ENCODE measurements at regions not wholly inside any gene's neighbourhood (a gene's known extent, or its start where the extent isn't known, plus 50 kb on each side); places are given as distances from the start of the nearest gene placed in this dataset.

- intact Hi-C loops (cut with DNase I): no loop called here
- H3K27me3 ChIP-seq: no peaks in the 10 kb centered on the region
- no peaks in the 10 kb centered on the region for H3K9me3 ChIP-seq
- no peak for ATAC-seq
- H3K4me1 ChIP-seq: no peaks in the 10 kb centered on the region
- no peak overlapping the region for H3K4me3 ChIP-seq
- H3K36me3 ChIP-seq: no peaks in the 10 kb centered on the region
- DNase-seq: no peak
- TF ChIP-seq CTCF (IDR thresholded peaks at IDR 0.05): no peak
- no peak overlapping the region for H3K27ac ChIP-seq
These were observed 125.1 kb downstream of the RAP2A start for GRCh38 chr13:97559030-97559429.

GRCh38 chr13:97559981-97560380 is 126.0 kb downstream of the RAP2A start:
- H3K27me3 ChIP-seq: no peaks in the 10 kb centered on the region
- H3K4me3 ChIP-seq: no peak overlapping the region
- no peak for ATAC-seq

GRCh38 chr13:97561182-97561581 is 127.2 kb downstream of the RAP2A start:
- no peaks in the 10 kb centered on the region for H3K27me3 ChIP-seq
- no peak for TF ChIP-seq CTCF (IDR thresholded peaks at IDR 0.05)
- ATAC-seq (no peak), DNase-seq (no peak)
- H3K27ac ChIP-seq: no peak overlapping the region
- no peaks in the 10 kb centered on the region for H3K9me3 ChIP-seq
- H3K4me3 ChIP-seq: no peak overlapping the region
- H3K36me3 ChIP-seq: no peaks in the 10 kb centered on the region
- intact Hi-C loops (cut with DNase I): no loop called here
- no peaks in the 10 kb centered on the region for H3K4me1 ChIP-seq

More at GRCh38 chr13:97559981-97560380, 126.0 kb downstream of the RAP2A start:
- Histone ChIP-seq H3K27ac (no peak overlapping the region), H3K9me3 (no peaks in the 10 kb centered on the region), H3K36me3 (no peaks in the 10 kb centered on the region), H3K4me1 (no peaks in the 10 kb centered on the region)
- DNase-seq: no peak
- TF ChIP-seq CTCF (IDR thresholded peaks at IDR 0.05): no peak
- intact Hi-C loops (cut with DNase I): no loop called here

GRCh38 chr13:97562962-97563361 is 129.0 kb downstream of the RAP2A start:
- DNase-seq (no peak), ATAC-seq (no peak)
- intact Hi-C loops (cut with DNase I): no loop called here
- TF ChIP-seq CTCF (IDR thresholded peaks at IDR 0.05): no peak
- H3K4me1 ChIP-seq: no peaks in the 10 kb centered on the region
- no peaks in the 10 kb centered on the region for H3K36me3 ChIP-seq
- no peak overlapping the region for H3K27ac ChIP-seq
- no peaks in the 10 kb centered on the region for H3K9me3 ChIP-seq
- H3K4me3 ChIP-seq: no peak overlapping the region
- no peaks in the 10 kb centered on the region for H3K27me3 ChIP-seq

- H3K27ac ChIP-seq: no peak overlapping the region
- no peak for DNase-seq
- H3K4me3 ChIP-seq: no peak overlapping the region
- H3K9me3 ChIP-seq: no peaks in the 10 kb centered on the region
- ATAC-seq: no peak
- peaks cover 0 to 2% of the 10 kb centered on the region in 2 donors for H3K4me1 ChIP-seq
- no peak for TF ChIP-seq CTCF (IDR thresholded peaks at IDR 0.05)
- no peaks in the 10 kb centered on the region for H3K36me3 ChIP-seq
- intact Hi-C loops (cut with DNase I): no loop called here
- no peaks in the 10 kb centered on the region for H3K27me3 ChIP-seq
These were observed 131.0 kb downstream of the RAP2A start for GRCh38 chr13:97564956-97565355.
